ENCODE measurements at regions not wholly inside any gene's neighbourhood (a gene's known extent, or its start where the extent isn't known, plus 50 kb on each side); places are given as distances from the start of the nearest gene placed in this dataset.

DNA sequence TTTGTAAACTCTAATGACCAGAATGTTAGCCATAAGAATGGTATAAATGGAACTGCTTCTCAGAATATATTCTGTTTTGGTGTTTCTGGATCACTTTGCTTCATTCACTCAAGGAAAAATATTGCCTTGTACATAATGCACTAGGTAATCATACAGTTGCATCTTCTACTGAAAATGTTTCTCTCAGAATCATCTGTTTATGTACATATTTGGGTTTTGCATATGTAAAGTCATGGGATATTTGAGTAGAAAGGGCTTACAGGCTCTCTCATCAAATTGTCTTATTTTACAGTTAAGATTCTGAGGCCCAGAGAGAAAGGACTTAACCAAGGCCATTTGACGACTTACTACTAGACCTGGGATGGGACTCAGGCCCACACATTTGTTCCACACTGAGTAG lies 97.8 kb upstream of the PALM2AKAP2 start:
- no peak for DNase-seq

- no peak for DNase-seq
Measured at GRCh38 chr9:109683521-109683920, 96.5 kb upstream of the PALM2AKAP2 start.

DNA sequence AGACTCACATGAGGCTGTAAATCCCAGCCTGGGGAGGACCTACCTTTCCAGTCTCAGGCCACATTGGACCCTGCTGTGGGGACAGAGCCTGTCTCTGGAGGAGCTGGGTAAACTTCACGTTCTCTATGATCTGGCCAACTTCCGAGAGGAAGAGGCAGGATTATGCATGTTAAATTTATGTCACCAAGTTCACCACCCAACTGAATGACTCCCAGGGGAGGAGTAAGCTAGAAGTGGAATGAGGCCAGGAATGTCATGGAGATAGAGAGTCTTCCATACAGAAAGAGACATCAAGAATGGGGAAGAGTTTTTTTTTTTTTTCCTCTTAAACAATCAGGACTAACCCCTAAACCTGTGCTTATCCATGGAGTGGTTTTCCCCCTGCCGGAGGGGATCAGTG lies 90.3 kb upstream of the PALM2AKAP2 start:
- DNase-seq: no peak

DNA sequence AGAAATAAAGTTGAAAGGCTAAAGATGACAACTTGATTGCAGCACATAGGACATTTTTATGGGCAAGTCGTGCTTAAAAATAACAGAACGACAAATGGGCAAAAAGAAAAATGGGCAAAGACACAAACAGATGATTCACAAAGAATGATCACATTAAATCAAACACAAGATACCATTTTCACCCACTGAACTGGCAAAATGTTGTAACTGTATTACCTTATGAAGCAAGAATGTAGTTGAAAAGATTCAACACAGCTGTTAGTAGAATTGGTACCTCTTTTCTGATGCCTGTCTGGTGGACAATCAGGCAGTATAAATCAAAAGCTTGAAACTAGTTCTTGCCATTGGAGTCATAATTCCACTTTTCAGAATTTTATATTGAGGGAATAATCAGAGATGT lies 81.0 kb upstream of the PALM2AKAP2 start:
- no peak for DNase-seq

GRCh38 chr9:109704546-109704945 lies 75.5 kb upstream of the PALM2AKAP2 start:
- DNase-seq: no peak

GRCh38 chr9:109705515-109705914 lies 74.5 kb upstream of the PALM2AKAP2 start:
- DNase-seq: no peak

DNA sequence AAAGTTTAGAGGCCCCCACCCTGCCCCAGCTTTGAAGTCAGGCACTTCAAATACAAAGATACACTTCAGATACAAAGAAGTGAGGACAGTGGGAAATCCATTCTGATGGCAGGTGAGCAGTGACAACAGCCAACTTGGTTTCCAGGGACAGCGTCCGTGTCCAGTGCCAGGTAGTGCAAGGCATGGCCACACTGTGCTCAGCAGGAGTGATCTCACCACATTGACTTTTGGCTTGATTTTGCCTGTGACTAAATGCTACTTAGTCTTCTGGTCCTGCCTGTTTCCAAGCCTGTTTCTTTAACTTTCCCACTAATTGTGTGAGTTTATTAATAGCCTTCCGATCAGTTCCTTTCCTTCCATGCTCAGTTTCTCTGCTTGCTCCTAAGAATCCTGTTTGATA lies 72.6 kb upstream of the PALM2AKAP2 start:
- DNase-seq: no peak

GRCh38 chr9:109708451-109708945 lies 71.5 kb upstream of the PALM2AKAP2 start:
- DNase-seq: no peak

GRCh38 chr9:109709866-109710265 lies 70.1 kb upstream of the PALM2AKAP2 start:
- DNase-seq: no peak

DNA sequence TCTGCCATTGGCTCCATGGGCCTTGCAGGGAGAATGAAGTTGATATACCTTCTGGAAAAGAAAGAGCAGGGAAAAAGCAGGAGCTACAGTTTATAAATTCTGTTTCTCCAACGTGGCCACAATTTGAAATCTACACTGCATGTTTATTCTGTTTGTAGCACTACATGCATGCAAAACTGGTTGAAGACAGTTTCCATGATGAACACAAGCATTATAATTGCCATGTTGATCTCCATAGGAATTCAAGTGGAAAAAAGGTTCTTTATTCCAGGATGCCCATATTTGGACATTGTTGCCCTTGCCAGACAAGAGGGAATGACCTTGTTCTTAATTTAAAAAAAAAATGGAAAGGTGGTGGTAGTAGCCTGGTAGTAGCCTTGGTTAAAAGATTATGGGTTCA lies 69.2 kb upstream of the PALM2AKAP2 start:
- no peak for DNase-seq

- DNase-seq: no peak
Measured at GRCh38 chr9:109715344-109715743, 64.7 kb upstream of the PALM2AKAP2 start.

DNA sequence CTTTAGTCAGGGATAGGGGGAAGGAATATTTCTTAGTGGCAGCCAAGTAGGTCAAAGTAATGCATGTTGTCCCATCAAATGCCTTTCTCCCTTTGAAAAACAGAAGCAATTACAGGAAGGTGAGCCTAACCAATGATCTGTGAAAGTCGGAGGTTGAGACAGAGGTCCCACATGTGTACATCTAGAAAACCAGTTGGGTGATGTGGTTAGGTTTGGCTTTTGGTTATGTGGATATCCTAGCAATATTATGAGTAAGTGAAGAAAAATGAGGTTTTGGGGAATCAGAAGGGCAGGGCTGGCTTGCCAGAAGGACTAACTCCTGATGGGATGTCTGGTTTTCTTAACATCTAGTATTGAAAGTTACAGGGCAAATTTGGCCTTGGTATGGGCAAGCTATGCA lies 63.4 kb upstream of the PALM2AKAP2 start:
- DNase-seq: no peak

GRCh38 chr9:109717342-109717741 lies 62.7 kb upstream of the PALM2AKAP2 start:
- DNase-seq: no peak

DNA sequence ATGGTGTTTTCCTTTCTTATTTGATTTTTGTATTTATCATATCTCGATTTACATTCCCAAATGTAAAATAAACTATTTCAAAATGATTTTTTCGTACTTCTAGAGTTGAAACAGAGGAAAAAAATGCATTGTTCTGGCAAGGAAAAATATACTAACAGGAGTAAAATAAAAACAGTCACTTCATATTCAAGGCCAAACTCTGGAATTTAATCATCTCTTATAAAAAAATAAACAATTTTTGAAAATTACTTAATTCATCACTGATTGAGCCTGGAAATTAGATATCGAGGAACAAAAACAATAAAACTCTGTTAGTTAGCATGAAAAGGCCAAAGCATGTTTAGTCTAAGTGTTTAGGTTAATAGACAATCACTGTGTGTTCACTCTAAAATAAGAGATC lies 61.1 kb upstream of the PALM2AKAP2 start:
- DNase-seq: no peak

DNA sequence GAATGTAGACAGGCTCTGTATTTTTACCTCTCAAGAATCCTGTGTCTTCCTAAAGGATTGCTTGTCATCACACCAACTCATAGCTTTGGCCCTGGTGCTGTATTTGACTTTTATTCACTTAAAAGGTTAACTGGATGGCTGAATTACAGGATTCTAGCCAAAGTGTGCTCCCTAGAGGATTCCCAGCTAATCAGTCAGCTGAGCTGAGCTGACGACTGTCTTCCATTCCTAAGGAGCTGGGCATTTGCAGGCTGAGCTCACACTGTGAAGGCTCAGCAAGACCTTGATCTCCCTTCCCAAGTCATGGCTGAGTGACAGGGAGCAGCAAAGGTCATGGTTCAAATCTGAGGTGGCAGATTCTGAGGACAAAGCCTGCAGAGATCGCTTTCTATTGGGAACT lies 59.0 kb upstream of the PALM2AKAP2 start:
- no peak for DNase-seq

- DNase-seq: no peak
Measured at GRCh38 chr9:109722007-109722406, 58.0 kb upstream of the PALM2AKAP2 start.

GRCh38 chr9:109723781-109724180 lies 56.2 kb upstream of the PALM2AKAP2 start:
- DNase-seq: no peak

- DNase-seq: no peak
Measured at GRCh38 chr9:109725460-109725859, 54.5 kb upstream of the PALM2AKAP2 start.

- no peak for DNase-seq
Measured at GRCh38 chr9:109726119-109726518, 53.9 kb upstream of the PALM2AKAP2 start.

GRCh38 chr9:109728686-109729300 lies 51.2 kb upstream of the PALM2AKAP2 start:
- DNase-seq: no peak

DNA sequence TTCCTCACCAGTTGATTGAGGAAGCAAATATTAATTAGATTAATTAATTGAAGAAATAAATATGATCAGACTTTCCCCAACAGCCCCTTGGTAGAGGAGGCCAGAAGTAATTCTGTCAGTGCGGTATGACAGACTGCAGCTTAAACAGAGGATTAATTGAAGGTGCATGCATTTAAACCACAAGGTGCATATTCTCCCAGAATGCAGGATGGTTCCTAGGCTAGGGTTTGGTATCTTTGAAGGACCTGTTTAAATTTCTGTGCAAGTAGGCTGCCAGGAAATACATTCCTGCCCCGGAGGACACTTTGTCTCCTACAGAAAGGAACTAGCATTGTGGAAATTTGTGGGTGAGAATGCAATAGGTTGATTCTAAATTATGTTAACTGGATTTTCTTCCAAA lies 50.5 kb upstream of the PALM2AKAP2 start:
- DNase-seq: no peak
